GM13977 (cell line): ENCODE measurements at regions not wholly inside any gene's neighbourhood (a gene's known extent, or its start where the extent isn't known, plus 50 kb on each side); places are given as distances from the start of the nearest gene placed in this dataset.
"Not testable (repeated sequence)": the region's sequence is repeated elsewhere in the genome, so short reads cannot be mapped to it uniquely, and the experiment has no call there.

Experiments
- DNase-seq: peaks from one replicate; pipeline ENCODE4 v3.0.0; 2012; ENCODE audit warnings: low spot score
- CTCF ChIP-seq: IDR thresholded peaks from 2 replicates; pipeline ENCODE4 v1.5.1; 2012; ENCODE audit warnings: mild to moderate bottlenecking, control low read depth; ENCODE audit not compliant: insufficient read depth; ENCODE audit errors: extremely low read depth, missing control alignments
- in situ Hi-C: fragments of 300-500 bp; cut with MboI; formaldehyde crosslinking; loops from one replicate; pipeline ENCODE4 v1.12.0; 2022; ENCODE audit warnings: low sequenced_read_pairs, low pct_unique_long_range_greater_than_20kb, mixed read lengths, inconsistent platforms; ENCODE audit not compliant: unreplicated experiment

- no peak for DNase-seq
- in situ Hi-C loops, result no loop called here
- TF ChIP-seq CTCF, result no peak
These were observed 252.1 kb downstream of the RPLP1 start for GRCh38 chr15:69704700-69705099.

- no peak for TF ChIP-seq CTCF
- in situ Hi-C loops, result no loop called here
- DNase-seq, result no peak
These were observed 253.9 kb downstream of the RPLP1 start for GRCh38 chr15:69706353-69707097.

- in situ Hi-C loops, DNase-seq: not testable (repeated sequence)
These were observed 254.6 kb downstream of the RPLP1 start for GRCh38 chr15:69707241-69707640.

GRCh38 chr15:69708436-69709122 lies 256.0 kb downstream of the RPLP1 start:
- DNase-seq, in situ Hi-C loops: not testable (repeated sequence)

GRCh38 chr15:69712991-69713390 lies 260.4 kb downstream of the RPLP1 start:
- TF ChIP-seq CTCF, result no peak
- in situ Hi-C loops, result no loop called here
- DNase-seq, result no peak

GRCh38 chr15:69713726-69714559 lies 261.3 kb downstream of the RPLP1 start:
- DNase-seq, result peak; percentile 57
- in situ Hi-C loops, result no loop called here

More at GRCh38 chr15:69713726-69714559, 261.3 kb downstream of the RPLP1 start:
- no peak for TF ChIP-seq CTCF
